Astrocyte (in vitro differentiated cells and primary cell): ENCODE measurements at regions not wholly inside any gene's neighbourhood (a gene's known extent, or its start where the extent isn't known, plus 50 kb on each side); places are given as distances from the start of the nearest gene placed in this dataset.
A peak's percentile ranks its signal among the peaks of the same experiment; 100 is the strongest.

ENCODE experiments used
- DNase-seq: peaks from one replicate; pipeline ENCODE4 v3.0.0-alpha.2; 2010; ENCODE audit warnings: low read depth
- FAIRE-seq: peaks from 2 replicates; lab custom pipeline; 2011; peaks lifted over from hg19 to GRCh38; lab: Jason Lieb, UNC
- H2AFZ ChIP-seq: 2 replicates; pipeline ENCODE4 v1.6.0; 2012; ENCODE audit warnings: low read depth, low read length, inconsistent platforms
- H3K27ac ChIP-seq: 2 replicates; pipeline ENCODE4 v1.5.1; 2011; ENCODE audit warnings: low read depth, low read length, inconsistent platforms
- H3K27me3 ChIP-seq: 2 replicates; pipeline ENCODE4 v1.6.0; 2011; ENCODE audit warnings: low read length, inconsistent platforms; ENCODE audit not compliant: insufficient read depth
- H3K36me3 ChIP-seq: 2 replicates; pipeline ENCODE4 v1.5.1; 2011; ENCODE audit warnings: low read length, inconsistent platforms; ENCODE audit not compliant: insufficient read depth
- H3K4me1 ChIP-seq: 2 replicates; pipeline ENCODE4 v1.5.1; 2011; ENCODE audit warnings: low read length, inconsistent platforms; ENCODE audit not compliant: insufficient read depth
- H3K4me2 ChIP-seq: 2 replicates; pipeline ENCODE4 v1.6.0; 2012; ENCODE audit warnings: low read length, inconsistent platforms
- H3K4me3 ChIP-seq: 2 replicates; pipeline ENCODE4 v1.5.1; 2011; ENCODE audit warnings: low read depth, mild to moderate bottlenecking, low read length, inconsistent platforms; ENCODE audit not compliant: insufficient read depth
- H3K79me2 ChIP-seq: 2 replicates; pipeline ENCODE4 v1.6.0; 2012; ENCODE audit warnings: mild to moderate bottlenecking, low read length, inconsistent platforms; ENCODE audit not compliant: insufficient read depth
- H3K9ac ChIP-seq: 2 replicates; pipeline ENCODE4 v1.6.0; 2012; ENCODE audit warnings: mild to moderate bottlenecking, low read length, inconsistent platforms
- H3K9me3 ChIP-seq: 2 replicates; pipeline ENCODE4 v1.5.1; 2012; ENCODE audit warnings: low read depth, mild to moderate bottlenecking, low read length, inconsistent platforms; ENCODE audit not compliant: insufficient read depth
- H4K20me1 ChIP-seq: 2 replicates; pipeline ENCODE4 v1.6.0; 2012; ENCODE audit warnings: low read length, inconsistent platforms; ENCODE audit not compliant: insufficient read depth
- H3K27ac Mint-ChIP-seq: one replicate; pipeline ENCODE4 v1.8.0; 2021; ENCODE audit warnings: mild to moderate bottlenecking, mixed read lengths; ENCODE audit not compliant: unreplicated experiment
- H3K27me3 Mint-ChIP-seq: one replicate; pipeline ENCODE4 v1.8.0; 2021; ENCODE audit warnings: low read depth, mixed read lengths; ENCODE audit not compliant: unreplicated experiment
- H3K36me3 Mint-ChIP-seq: one replicate; pipeline ENCODE4 v1.8.0; 2021; ENCODE audit warnings: low read depth, mixed read lengths; ENCODE audit not compliant: unreplicated experiment
- H3K4me1 Mint-ChIP-seq: one replicate; pipeline ENCODE4 v1.8.0; 2021; ENCODE audit warnings: low read depth, mixed read lengths; ENCODE audit not compliant: unreplicated experiment
- H3K4me3 Mint-ChIP-seq: one replicate; pipeline ENCODE4 v1.8.0; 2021; ENCODE audit warnings: mild to moderate bottlenecking, moderate library complexity, mixed read lengths; ENCODE audit not compliant: unreplicated experiment
- H3K9me3 Mint-ChIP-seq: one replicate; pipeline ENCODE4 v1.8.0; 2021; ENCODE audit warnings: mild to moderate bottlenecking, mixed read lengths; ENCODE audit not compliant: unreplicated experiment
- EZH2 ChIP-seq: IDR thresholded peaks from 2 replicates; pipeline ENCODE4 v1.6.1; 2012; ENCODE audit warnings: mild to moderate bottlenecking, low read length, inconsistent platforms; ENCODE audit not compliant: insufficient read depth
- TF ChIP-seq, protein P1 (sequence below): IDR thresholded peaks from 2 replicates; pipeline ENCODE4 v1.5.1; 2011; ENCODE audit warnings: low read depth, mild to moderate bottlenecking, inconsistent platforms, low read length, moderate library complexity; ENCODE audit not compliant: insufficient read depth

DNA sequence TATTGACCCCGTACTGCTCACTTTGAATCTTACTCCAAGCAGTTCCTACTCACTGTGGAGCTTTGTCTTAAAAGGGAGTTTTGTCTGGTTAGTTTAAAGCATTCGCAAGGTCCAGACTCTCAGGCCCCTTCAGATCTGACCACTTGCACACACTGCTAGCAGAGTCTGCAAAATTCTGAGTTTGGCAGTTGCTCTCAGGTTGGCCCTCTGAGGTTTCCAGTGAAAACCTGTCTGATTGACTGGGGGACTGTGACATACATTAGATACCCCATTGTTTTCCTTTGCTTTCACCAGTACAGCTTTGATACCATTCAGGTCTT lies 149.2 kb downstream of the XPNPEP1 start:
- H3K4me3 ChIP-seq, result no peak overlapping the region
- H3K4me1 ChIP-seq, result no peaks in the 10 kb centered on the region
- H4K20me1 ChIP-seq, result no peaks in the 10 kb centered on the region
- H3K27ac Mint-ChIP-seq, result no peak overlapping the region
- no peak overlapping the region for H3K4me2 ChIP-seq
- H3K36me3 Mint-ChIP-seq, result no peaks in the 10 kb centered on the region
- no peaks in the 10 kb centered on the region for H3K36me3 ChIP-seq
- FAIRE-seq (no peak), DNase-seq (no peak)
- H3K9me3 ChIP-seq, result no peaks in the 10 kb centered on the region
- H3K9ac ChIP-seq, result no peak overlapping the region
- no peak overlapping the region for H3K4me3 Mint-ChIP-seq
- TF ChIP-seq, protein P1, sequence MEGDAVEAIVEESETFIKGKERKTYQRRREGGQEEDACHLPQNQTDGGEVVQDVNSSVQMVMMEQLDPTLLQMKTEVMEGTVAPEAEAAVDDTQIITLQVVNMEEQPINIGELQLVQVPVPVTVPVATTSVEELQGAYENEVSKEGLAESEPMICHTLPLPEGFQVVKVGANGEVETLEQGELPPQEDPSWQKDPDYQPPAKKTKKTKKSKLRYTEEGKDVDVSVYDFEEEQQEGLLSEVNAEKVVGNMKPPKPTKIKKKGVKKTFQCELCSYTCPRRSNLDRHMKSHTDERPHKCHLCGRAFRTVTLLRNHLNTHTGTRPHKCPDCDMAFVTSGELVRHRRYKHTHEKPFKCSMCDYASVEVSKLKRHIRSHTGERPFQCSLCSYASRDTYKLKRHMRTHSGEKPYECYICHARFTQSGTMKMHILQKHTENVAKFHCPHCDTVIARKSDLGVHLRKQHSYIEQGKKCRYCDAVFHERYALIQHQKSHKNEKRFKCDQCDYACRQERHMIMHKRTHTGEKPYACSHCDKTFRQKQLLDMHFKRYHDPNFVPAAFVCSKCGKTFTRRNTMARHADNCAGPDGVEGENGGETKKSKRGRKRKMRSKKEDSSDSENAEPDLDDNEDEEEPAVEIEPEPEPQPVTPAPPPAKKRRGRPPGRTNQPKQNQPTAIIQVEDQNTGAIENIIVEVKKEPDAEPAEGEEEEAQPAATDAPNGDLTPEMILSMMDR, result no peak
- TF ChIP-seq EZH2, result no peak
- H3K27me3 Mint-ChIP-seq, result peaks cover 4% of the 10 kb centered on the region
- H3K9me3 Mint-ChIP-seq, result no peaks in the 10 kb centered on the region
- no peak overlapping the region for H2AFZ ChIP-seq
- no peaks in the 10 kb centered on the region for H3K27me3 ChIP-seq
- peaks cover 5% of the 10 kb centered on the region for H3K4me1 Mint-ChIP-seq
- H3K27ac ChIP-seq, result no peak overlapping the region
- no peaks in the 10 kb centered on the region for H3K79me2 ChIP-seq

DNA sequence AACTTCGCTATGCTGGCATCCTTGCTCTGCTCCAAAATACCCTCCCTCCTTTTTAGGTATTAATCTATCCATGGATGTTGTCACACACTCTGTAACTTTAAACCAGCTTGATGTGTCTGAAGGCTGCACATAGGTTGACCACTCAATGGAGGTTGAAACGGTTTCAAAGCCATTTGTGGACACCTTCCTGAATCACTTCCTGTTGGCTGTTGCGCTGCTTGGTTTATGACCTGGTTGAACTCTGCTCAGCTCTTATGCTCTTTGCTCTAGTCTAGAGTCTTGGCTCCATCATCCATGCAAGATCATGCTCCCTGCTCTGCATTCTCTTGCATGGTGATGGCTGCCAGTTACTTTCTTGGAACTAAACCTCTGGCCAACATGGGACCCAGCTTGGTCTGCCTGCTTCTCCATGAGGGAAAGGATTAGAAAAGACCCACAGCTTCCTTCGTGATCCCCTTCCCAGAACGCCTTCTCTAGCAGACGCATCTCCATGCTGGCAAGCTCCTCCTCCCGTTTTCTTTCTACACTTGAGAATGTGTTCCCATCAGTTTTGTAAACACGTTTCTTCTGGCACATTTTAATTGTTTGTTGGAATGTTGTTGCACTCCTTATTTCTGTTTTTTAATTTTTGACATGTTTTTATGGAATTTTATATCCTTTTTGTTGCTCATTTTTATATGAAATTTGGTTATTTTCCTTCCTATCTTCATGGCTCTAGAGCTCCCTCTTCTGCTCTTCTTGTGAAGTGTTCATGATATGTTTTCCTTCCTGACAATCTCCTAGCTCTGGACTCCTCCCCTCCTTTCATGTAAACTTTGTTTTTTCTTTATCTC lies 149.8 kb downstream of the XPNPEP1 start:
- Histone ChIP-seq H2AFZ (no peak overlapping the region), H3K79me2 (no peaks in the 10 kb centered on the region), H3K4me1 (no peaks in the 10 kb centered on the region), H3K27ac (no peak overlapping the region), H3K4me2 (no peak overlapping the region), H3K27me3 (no peaks in the 10 kb centered on the region), H3K9ac (no peak overlapping the region), H3K9me3 (no peaks in the 10 kb centered on the region), H3K36me3 (no peaks in the 10 kb centered on the region), H3K4me3 (no peak overlapping the region), H4K20me1 (no peaks in the 10 kb centered on the region)
- FAIRE-seq (no peak), DNase-seq (no peak)
- Mint-ChIP-seq H3K36me3 (no peaks in the 10 kb centered on the region), H3K4me3 (no peak overlapping the region), H3K4me1 (peaks cover 5% of the 10 kb centered on the region), H3K27me3 (no peaks in the 10 kb centered on the region), H3K27ac (no peak overlapping the region), H3K9me3 (no peaks in the 10 kb centered on the region)
- no peak for TF ChIP-seq EZH2
- TF ChIP-seq, protein P1, result peak; percentile 66

GRCh38 chr10:109770663-109771062 lies 152.6 kb downstream of the XPNPEP1 start:
- H3K36me3 ChIP-seq, result no peaks in the 10 kb centered on the region
- no peak overlapping the region for H3K27ac Mint-ChIP-seq
- H3K4me1 Mint-ChIP-seq, result no peaks in the 10 kb centered on the region
- no peaks in the 10 kb centered on the region for H3K36me3 Mint-ChIP-seq
- no peaks in the 10 kb centered on the region for H3K9me3 ChIP-seq
- H3K9ac ChIP-seq, result no peak overlapping the region
- no peak overlapping the region for H3K4me2 ChIP-seq
- H3K9me3 Mint-ChIP-seq, result no peaks in the 10 kb centered on the region
- DNase-seq, result no peak
- no peak overlapping the region for H3K4me3 Mint-ChIP-seq
- no peaks in the 10 kb centered on the region for H3K4me1 ChIP-seq
- H3K27me3 ChIP-seq, result no peaks in the 10 kb centered on the region
- TF ChIP-seq, protein P1, result no peak
- TF ChIP-seq EZH2, result no peak
- FAIRE-seq, result no peak
- H2AFZ ChIP-seq, result no peak overlapping the region
- no peaks in the 10 kb centered on the region for H4K20me1 ChIP-seq
- no peak overlapping the region for H3K27ac ChIP-seq
- no peaks in the 10 kb centered on the region for H3K79me2 ChIP-seq
- H3K27me3 Mint-ChIP-seq, result no peaks in the 10 kb centered on the region
- no peak overlapping the region for H3K4me3 ChIP-seq
